HG02763 (cell line): ENCODE measurements at regions not wholly inside any gene's neighbourhood (a gene's known extent, or its start where the extent isn't known, plus 50 kb on each side); places are given as distances from the start of the nearest gene placed in this dataset.

Experiments
- ATAC-seq: cut with Tn5 transposase; IDR thresholded peaks from one replicate; pipeline ENCODE4 v1.9.1; 2021; ENCODE audit warnings: mild to moderate bottlenecking, moderate library complexity; ENCODE audit not compliant: unreplicated experiment

DNA sequence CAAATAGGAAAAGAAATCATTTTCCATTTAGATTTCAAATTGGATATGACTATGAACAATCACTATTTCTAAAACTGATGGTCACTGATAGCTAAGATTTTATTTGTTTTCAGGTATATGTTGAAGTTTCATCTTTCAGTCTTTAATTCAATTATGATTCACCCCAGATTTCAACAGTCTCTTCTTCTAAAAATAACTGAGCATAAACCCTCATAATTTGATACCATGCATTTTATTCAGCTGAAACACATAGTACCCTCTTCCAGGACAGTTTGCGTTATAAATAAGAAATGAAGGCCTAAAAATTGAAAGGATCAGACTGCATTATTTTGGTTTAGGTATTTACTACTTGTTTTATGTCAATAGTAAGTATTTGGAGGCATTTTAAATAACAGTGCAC is 428.5 kb upstream of the NBEA start:
- ATAC-seq: no peak

DNA sequence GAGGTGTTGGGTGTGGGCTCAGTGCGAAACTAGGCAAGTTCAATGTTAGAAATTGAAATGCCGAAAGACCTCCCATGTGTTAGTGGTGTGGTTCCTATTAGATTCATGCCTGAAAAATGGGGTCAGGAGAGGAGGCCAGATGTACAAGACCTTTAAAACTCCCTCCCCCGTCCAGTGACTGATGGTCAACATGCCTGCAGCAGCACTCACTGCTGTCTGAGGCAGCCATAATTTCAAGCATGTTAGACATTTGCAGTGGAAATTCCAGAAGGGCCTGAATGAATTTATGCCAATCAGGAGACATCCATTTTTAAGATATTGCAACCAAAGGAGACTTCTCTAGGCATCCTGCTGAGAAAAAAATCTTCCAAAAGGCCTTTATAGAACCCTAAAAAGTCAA is 426.9 kb upstream of the NBEA start:
- ATAC-seq: no peak

DNA sequence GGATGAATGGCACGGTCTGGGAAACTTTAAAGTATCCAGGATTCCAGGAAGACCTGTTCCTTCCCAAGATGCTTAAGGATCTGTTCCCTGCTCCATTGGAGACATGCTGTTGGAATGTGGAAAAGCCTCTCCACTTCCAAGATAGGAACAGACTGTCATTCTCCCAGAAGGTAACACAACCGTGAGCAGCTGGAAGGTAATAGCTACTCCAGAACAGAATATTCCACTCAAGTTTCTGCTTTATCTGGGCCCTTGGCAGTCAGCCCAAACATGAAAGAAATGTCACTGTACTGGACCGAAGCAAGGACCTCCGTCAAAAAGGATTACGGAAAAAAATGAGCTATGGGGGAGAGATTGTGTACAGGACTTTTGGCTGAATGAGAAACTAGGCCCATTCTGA is 420.9 kb upstream of the NBEA start:
- ATAC-seq: no peak

DNA sequence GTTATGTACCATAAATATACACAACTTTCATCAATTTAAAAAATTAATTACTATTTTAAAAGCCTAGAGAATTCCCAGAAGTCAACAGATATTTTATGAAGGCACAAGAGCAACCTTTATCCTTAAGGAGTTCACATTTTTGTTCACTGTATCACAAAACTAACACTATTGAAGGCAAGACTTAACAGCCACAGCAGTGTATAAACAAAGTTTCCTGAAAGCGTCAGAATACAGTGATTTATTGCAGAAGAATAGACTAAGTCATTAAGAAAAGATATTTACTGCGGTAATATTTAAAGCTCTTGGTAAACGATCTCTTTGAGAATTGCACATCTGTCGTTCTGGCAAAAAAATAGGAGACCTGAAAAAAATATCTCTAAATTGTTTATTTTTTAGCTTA is 419.3 kb upstream of the NBEA start:
- no peak for ATAC-seq

DNA sequence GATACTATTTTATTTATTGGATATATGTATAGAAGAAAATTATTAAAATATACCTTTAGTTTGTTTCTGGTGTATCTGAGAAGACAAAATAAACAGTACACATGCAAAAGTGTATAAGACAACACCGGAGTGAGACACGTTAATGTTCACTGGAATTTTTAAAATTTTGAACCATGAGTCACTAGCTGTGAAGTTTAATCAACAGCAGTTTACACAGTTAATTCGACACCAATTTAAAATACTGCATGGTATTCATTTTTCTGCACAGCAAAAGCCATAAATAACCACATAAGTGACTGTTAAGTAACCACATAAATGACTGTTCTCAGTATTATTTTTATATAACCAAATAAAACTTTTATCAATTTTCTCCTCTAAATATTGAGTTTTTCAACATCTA is 418.7 kb upstream of the NBEA start:
- no peak for ATAC-seq

DNA sequence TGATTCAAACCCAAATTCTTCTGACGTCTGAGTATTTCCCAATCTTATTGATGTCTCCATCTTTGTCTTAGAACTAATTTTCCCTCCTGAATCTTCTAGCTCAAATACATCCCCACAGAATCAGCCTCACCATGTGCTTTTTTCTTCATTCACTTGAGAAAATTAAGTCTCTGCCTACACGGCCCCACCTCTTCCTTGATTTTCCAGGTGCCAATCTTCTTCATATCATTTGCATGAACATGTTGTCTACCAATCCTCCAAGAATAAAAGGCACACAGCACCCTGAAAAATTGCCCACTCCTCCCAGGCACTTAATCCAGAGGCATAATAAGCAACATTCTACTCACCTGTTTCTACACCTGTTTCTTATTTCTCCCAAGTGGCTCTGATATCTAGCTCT is 408.1 kb upstream of the NBEA start:
- no peak for ATAC-seq

DNA sequence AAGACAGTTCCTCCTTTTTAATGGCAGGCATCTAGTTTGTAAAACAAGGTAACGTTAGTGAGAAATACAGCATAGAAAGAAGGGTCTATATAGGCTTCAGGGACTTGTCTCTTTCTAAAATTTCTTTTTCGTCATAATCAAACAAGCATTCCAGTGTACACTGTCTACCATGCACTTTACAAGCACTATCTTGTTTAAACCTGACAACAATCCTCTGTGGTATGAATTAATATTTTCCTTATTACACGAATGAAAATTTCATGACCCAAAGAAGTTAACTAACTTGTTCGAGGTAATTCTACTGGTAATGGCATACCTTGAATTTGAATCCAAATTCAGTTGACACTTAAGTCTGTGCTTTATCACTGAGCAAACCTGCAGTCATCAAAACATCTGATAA is 399.7 kb upstream of the NBEA start:
- ATAC-seq: no peak

DNA sequence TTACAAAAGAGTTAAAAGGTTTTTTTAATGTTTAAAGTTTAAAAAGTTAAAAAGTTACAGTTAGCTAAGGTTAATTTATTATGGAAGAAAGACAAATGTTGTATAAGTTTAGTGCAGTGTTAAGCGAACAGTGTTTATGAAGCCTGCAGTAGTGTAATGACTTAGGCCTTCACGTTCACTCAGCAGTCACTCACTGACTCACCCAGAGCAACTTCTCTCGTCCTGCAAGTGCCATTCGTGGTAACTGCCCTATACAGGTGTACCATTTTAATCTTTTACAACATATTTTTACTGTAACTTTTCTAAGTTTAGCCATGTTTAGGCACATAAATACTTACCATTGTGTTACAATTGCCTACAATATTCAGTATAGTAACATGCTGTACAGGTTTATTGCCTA is 398.2 kb upstream of the NBEA start:
- no peak for ATAC-seq

DNA sequence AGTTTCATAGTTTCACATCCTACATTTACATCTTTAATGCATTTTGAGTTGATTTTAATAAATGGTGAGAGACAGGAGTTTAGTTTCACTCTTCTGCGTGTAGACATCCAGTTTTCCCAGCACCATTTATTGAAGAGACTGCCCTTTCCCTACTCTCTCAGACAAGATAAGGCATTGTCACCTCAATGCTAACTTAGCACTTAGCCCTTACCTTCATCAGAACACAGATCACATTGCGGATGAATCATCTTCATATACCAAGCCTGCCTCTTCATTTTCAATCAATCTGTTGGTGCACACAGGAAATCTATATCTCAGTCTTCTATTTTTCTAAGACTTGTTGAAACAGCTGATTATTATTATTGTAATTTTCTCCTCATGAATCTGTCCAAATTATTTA is 396.6 kb upstream of the NBEA start:
- no peak for ATAC-seq

DNA sequence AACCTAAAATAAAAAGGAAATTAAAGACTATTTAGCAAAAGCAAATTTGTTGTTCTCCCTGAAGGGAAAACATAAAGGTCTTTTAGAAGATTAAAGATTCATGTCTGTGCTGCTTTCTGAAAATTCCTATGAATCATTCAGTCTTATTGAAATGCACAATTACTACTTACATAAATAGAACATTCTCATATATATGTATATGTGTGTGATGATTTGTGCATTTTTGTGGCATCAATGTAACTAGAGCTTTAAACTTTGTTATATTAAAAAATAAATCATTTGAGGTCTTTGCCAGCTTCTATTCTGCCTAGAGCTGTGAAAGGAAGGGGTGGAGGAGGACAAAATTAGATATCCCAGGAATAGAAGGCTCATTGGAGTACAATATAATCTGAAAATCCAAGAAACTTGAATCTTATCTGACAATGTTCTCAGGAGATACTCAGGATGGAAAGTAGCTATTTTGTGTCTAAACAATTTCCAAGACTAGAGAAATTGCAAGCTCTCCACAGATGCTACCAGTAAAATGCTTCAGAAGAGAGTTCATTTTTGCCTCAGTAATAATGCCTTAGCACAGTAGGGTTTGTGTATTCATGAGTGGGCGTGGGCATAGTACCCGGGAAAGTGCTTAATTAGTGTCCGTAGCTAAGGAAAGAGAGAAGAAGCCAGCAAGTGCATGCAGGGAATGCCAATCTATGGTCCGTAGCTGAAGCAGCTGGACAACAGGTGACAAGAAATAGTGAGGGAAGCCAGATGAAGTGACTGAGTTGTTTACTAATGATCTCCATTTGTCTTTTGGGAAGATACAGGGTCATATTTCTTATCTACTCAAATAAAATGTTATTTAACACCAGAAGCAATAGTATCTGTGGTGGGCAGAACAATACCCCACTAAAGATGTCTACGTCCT is 395.5 kb upstream of the NBEA start:
- ATAC-seq: no peak

DNA sequence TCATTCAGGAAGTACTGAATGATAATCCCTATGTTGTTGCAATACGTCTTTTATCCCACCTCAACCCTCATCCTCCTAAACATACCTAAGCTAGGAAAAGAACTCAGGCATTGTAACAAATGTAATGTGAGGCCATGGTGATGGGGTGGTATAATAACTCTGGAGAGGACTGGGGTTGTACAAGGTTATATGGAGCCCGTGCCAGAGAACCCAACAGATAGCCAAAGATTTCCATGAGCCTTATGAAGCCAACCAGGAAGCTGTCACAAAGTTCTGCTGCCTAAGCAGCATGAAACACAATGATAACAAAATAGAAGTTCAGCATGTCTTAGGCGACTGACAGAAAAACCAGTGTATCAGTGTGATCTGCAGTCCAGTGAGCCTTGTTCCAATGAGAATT is 394.1 kb upstream of the NBEA start:
- ATAC-seq: no peak

DNA sequence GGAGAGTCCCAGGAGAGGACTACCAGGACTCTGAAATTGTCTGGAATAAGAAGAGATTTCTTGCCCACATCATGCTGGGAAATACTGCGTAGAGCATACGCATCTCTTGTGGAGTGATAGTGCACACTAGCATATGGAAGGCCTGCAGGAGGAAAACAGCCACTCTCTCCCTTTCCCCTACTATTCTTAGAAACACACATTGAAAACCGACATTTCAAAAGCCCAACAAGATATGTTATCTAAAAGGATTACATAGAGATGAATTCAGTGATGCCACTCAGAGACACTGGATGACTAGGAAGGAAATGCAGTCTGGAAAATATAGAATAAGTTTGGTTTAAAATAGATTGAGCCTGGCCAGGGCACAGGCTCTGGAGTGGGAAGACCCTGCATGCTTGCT is 388.7 kb upstream of the NBEA start:
- no peak for ATAC-seq

DNA sequence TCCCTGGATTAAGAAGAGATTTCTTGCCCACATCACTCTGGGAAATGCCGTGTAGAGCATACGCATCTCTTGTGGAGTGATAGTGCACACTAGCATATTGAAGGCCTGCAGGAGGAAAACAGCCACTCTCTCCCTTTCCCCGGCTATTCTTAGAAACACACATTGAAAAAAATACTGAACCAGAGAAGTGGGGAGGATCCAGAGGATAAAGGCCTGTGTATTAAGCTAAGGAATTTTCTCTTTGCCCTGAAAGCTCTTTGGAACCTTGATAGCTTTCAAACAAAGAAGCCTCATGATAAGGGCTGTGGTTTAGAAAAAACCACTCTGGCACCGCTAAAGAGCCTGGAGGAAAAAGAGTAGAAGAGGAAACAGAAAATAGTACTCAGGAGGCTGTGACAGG is 386.1 kb upstream of the NBEA start:
- ATAC-seq: no peak

DNA sequence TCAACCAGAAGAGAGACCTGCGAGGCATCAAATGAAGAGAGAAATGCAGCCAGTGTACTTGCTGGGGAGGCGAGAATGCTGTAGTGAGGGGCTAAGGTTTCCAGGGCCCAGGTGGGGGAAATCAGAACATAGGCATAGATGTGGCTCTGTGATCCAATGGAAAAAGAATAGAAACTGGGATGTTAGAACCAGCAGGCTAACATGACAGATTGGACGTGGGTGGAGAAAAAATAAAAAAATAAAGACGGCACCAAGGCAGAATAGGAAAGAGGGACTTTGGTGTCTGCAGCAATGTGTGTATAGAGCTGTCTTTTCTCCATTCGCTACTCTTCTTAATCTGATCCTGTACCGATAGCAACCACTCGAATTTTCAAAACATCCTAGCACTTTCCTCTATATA is 381.0 kb upstream of the NBEA start:
- ATAC-seq: no peak

DNA sequence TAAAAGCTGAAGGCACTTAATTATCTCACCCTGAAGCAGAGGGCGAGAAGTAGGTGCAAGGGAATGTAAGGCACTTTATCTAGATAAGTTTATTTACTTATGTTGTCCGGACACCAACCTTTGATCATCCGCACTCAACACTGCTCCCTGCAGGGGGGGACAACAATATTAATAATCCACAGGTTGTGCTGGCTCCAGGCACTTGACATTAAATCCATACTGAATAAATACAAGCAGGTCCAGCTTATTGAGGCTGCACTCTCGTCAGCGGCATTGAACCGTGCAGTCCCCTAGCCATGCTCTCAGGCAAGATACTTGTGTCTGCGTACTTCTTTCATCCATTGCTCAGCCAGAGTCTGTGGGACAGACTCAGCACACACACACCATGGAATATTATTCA is 374.5 kb upstream of the NBEA start:
- no peak for ATAC-seq

DNA sequence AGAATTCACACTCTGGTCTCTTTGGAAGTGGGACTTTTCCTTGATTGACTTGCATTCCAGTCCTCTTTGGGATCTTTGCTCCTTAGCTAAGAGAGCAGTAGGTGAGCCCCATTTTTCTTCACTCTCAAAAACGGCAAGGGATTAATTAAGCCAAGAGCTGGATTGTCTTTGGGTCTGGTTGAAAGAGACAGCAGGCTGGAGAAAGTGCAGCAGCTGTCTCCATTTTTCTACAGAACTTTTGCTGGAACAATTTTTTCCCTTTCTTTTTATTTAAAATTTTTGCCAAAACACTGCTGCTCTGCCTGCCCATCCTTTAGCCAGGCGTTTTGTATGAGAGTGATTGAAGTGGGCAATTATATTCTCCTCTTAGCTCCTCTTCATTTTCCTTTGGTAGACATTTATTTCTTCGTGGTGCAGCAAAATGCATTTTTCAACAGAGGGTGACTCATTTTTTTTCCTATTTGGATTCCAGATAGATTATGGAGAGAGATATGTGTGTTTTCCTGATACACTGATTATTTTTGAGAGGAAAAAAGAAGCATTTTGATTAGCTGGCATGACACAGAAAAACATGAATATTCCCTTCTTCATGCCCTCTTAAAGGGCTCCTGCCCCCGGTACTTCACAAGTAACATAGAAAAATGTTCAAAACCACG is 371.2 kb upstream of the NBEA start:
- ATAC-seq: no peak

DNA sequence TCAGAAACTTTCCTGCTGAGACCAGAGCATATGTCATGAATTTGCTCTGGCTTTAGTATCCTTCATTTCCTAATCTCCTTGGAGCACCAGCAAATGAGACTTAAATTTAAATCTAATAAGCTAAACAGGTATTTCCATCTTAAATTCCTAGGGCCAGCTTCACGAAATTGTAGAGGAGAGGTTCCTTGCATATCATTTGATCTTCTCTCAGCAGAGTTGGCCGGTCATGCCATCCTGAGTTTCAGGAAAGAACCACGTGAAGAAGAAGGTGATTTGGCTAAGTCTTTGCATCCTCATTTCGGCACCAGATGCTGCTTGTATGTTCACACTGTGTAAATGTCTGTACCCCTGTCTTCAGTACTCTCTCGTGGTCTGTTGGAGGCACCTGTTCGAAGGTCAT is 370.4 kb upstream of the NBEA start:
- no peak for ATAC-seq

DNA sequence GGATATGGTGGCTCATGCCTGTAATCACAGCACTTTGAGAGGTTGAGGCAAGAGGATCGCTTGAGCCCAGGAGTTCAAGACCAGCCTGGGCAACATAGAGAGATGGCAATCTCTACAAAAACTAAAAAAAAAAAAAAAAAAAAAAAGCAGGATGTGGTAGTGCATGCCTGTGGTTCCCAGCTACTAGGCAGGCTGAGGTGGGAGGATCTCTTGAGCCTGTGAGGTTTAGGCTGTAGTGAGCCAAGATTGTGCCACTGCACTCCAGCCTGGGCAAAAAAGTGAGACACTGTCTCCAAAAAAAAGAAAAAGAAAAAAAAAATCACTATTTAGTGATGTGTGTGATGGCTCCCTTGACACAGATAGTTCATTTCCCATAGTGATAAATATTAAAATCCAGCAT is 365.0 kb upstream of the NBEA start:
- ATAC-seq: no peak

DNA sequence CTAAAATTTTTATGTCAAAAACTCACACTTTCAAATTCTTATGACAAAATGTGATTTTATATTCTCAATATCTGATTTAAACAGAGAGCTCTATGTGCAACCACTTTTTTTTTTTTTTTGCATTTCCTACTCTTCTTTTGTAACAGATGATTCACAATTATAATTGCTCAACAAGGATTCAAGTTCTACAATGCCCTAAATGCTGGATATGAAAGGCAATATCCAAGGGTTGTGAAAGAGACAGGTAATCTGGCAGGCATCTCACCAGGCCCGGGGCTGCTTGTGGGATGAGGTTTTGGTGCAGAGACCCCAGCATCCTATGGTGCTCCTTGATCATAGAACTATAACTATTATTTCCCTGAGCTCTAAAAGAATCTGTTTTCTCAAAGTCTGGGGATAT is 363.6 kb upstream of the NBEA start:
- ATAC-seq: no peak

DNA sequence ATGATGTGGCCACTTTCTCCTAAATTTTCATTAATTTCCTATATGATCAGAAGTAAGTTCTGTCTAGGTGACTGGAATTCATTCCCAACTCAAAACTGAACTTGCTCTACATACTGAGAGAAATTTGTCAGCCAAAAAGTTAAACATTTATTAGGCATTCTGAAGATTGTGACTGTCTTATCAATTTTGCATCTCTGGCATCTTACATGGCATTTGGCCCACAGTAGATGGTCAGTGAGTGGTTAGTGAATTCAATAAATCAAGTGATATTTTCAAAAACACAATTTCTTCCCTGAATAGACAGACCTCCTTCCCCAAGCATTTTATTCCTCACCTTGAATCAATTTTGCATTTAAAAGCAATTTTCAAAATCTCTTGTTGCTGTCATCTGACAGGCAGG is 363.2 kb upstream of the NBEA start:
- no peak for ATAC-seq

DNA sequence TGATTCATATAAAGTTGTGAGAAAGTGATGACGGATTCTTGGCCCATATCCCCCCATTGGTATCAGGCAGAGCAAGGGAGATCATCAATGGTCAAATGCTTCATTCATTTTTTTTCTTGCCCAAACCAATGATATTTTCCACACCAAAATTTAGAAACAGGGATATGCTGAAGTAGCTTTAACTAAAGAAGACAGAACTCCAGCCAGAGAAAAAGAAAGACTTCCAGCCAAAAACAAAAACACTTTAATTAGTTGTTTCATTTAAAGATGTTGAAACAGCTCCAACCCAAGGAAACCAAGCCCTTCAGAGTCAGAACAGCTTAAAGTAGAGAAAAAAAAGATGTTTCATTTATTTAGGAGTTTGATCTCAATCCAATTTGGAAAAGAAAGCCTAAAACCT is 358.9 kb upstream of the NBEA start:
- ATAC-seq: no peak

DNA sequence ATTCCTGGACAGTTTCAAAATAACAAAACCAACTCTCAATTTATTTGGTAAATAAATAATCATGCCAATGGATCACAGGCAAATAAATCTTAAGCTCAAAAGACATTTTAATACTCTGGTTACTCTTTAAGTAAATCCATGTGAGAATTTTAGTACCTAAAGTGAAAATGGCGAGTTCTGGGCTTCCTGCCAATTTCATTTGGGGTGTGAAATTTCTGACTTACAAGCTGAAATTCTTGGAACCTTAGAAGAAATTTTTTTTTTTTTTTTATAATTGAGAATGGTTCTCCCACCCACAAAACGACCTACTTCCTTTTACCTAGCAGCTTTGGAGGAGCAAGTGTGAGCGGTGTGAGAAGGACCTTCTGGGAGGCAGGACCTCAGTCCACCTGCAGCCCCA is 354.5 kb upstream of the NBEA start:
- no peak for ATAC-seq

DNA sequence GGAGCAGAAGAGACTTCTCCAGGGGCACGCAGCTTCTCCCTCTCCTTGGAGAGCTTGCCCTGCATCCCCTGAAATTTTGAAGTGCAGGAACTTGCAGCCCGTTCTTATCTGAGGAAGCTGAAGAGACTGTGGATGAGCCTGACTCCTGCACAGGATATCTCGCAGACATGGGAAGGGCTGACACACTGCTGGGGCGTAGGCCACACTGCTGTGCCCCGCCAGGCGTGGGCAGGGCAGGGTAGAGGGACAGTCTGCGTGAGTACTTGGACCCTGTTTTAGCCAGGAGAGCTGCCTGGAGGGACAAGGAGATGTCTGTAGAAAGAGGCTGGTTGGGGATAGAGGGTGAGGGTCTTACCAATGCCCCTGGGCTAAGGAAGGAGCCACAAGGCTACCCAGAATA is 353.7 kb upstream of the NBEA start:
- no peak for ATAC-seq
